ENCODE measurements at regions not wholly inside any gene's neighbourhood (a gene's known extent, or its start where the extent isn't known, plus 50 kb on each side); places are given as distances from the start of the nearest gene placed in this dataset.

DNA sequence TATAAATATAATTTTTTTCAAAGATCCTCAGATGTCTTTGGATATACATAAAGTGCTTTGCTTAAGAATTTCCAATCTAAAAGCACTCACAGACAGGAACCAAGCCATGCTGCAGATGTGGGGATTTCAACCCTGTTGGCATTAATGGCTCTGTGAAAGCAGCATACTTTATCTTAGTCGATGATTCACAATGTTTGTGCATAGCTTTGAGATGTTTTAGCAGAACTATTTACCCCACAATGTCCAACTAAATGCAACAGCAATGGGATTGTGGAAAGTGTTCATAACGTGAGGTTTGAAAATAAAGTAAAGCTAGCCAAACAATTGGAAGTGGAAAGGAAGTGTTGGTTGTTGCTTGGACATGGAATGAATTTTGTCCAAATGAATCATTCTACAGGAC, 371.4 kb downstream of the SOX2 start:
- FAIRE-seq = no peak

DNA sequence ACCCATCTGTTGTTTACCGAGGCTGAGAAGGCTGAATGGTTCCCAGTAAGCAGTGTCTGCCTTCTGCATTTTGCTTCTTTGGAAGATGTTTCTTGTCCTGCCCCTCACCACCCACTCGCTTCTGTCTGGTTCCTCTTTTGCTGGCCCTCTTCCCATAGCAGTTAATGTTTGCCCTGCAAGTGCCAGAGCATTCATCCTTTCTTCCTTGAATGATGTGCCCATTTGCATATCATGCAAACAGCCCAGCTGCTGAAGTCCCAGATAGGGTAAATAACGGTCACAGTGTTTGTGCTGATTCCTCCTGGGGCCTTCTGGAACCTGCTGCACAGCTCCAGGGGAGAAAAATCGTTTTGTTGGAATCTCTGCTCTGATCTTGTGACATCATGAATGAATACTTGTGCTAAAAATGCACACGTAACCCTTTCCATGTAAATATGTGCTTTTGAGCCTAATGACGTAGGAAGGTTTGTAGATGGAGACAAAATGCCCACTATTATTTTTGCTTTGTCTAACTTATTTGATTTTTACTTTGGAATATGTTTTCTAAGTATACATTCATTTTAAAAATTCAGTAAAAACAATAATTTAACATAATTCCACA, 381.0 kb downstream of the SOX2 start:
- no peak for FAIRE-seq

DNA sequence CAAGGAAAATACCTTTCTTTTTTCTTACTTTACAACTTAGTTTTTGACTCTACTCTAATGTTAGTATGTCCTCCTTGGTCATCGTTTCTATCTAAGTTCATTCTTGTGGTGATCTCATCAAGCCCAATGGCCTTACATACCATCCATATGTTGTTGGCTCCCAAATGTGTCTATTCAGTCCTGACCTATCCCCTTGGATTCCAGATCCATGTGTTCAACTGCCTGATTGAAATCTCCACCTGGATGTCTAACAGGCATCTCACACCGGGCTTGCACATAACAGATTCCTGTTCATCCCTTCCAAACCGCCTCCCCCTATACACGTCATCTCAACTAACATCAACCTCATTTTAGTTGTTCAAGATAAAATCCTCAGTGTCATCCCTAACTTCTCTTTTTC, 382.6 kb downstream of the SOX2 start:
- FAIRE-seq = no peak

DNA sequence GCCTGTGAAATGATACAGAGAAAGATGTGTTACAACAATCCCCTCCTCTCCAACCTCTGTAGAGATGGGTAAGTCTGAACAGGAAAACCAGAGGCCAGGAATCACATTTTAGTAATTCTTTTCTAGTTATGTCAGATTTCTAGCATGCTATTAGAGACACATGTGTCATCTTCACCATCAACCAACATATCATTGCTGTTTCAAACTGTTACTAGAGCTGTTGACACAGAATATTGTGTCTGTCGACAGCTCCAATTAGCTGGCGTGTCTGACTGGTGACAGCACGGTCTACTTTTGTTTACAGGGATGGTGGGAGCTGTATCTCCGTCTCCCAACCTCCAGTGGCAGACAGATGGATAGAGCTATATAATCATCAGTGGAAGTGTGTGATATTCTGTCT, 393.2 kb downstream of the SOX2 start:
- FAIRE-seq = no peak

DNA sequence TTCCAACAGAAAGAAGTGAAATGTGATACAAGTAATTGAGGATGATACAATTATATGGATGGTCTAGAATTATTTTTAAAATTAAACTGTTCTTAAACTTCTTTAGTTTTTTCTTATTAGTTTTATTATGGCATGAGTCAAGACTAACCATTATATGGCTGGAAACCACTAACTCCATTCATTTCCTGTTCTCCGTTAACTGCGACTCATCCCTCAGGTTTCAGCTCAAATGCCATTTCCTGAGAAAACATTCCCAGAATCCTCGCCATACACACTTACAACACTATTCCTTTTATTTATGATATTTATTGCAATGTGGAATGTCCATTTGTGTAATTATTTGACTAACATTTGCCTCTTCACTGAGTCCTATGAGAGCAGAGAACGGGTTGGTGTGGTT, 394.1 kb downstream of the SOX2 start:
- FAIRE-seq = no peak

DNA sequence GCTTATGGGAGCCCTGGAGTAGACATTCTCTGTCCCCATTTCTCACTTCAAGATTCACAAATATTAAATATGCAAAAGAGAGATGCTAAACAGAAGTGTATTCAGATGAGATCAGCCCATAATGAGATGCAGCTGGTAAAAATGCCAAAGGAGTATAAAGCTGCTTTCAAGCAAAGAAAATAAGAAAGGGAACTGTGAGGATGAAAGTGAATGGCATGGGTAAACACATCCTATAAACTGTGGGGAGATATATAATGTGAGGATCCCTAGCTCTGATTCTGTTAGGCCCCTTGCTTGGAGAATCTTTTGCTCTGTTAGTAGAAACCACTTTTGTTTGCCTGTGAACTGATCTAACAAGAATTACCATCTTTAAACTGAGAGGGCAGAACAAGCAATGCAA, 396.6 kb downstream of the SOX2 start:
- no peak for FAIRE-seq

DNA sequence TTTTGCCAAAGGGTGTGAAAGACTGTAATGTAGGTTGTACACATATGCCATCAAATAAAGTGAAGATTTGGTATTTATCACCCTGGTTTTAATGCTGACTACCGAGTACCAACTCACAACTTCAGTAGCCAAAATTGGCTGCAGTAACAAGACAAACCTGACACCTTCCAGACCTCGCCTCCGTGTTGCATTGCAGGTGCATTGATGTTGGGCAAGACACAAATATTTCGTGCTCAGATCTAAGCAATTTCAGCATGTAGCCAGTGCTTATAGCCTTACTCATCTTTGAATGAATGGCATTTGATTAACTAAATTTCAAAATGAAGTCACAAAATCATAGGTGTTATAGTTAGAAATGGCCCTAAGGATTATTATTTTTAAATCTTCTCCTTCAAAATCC, 400.2 kb downstream of the SOX2 start:
- FAIRE-seq = no peak

DNA sequence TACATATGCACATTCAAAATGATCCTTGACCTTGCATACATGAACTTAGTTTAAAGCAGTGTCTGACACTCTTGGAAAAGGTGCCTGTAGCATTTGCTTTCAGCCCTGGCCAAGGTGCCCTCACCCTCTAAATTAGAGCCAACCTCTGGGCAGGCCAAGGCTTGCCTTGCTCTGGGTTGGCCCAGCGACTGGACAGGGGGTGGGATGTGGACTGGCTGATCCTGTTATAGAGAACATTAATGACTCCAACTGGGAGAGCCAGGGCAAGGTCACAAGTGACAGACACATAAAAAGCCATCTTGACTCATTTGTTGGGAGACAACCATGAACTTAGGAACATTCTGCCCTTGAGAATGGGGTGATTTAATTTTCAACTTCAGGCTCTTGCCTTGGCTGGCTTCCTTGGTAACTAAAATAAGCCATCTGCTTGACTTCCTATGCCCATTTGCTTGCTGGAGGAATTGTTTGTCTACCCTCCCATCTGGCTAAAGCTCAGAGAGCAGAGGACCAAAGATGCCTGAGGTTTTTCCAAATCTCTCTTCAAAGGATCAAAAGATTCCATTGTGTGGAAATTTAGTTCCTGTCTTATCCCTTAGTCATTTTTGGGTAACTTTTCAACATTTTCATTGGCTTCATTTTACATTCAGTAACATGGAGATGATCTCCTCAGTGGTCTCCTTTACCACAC, 403.7 kb downstream of the SOX2 start:
- no peak for FAIRE-seq

DNA sequence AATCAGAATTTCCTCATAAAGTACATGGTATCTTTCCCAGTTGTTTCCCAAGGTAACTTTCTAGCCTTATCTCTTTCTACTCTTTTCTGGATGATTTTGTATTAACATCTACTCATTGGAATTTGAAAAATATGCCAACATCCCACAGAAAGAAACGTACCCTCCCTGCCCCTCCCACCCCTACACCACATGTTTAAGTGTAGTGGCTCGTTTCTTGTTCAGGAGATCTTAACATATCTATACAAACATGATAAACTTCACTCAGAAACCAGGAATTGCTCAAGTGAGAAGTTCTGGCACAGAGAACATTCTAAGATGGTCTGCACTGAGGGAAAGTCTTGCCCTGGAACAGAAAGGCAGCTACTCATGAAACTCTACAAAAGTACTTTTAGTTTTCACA, 404.7 kb downstream of the SOX2 start:
- no peak for FAIRE-seq

DNA sequence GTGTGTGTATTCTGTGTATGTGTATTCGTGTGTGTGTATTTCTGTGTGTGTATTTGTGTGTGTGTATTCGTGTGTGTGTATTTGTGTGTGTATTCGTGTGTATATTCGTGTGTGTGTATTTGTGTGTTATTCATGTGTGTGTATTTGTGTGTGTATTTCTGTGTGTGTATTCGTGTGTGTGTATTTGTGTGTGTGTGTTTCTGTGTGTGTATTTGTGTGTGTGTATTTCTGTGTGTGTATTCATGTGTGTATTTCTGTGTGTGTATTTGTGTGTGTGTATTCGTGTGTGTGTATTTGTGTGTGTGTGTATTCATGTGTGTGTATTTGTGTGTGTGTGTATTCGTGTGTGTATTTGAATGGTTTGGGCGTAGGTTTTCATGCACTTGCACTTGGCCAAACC, 405.4 kb downstream of the SOX2 start:
- no peak for FAIRE-seq

DNA sequence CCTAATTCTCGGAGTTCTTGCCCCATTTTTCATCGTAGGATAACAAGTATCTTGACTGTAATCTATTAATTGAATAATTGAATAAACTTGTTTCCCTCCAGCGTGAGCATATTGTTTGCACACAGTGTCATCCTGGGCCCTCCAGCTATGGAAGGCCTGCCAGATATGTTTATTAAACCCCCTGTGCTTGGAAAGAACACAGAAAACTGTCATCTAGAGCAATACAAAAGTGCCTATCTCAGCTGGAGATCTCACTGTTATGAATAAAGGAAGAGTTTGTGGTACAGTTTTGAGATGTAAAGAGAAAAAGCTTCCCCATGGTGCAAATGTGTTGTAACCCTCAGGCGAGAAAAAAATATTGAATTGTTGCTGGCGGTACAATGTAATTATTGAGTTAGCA, 405.9 kb downstream of the SOX2 start:
- FAIRE-seq = no peak

DNA sequence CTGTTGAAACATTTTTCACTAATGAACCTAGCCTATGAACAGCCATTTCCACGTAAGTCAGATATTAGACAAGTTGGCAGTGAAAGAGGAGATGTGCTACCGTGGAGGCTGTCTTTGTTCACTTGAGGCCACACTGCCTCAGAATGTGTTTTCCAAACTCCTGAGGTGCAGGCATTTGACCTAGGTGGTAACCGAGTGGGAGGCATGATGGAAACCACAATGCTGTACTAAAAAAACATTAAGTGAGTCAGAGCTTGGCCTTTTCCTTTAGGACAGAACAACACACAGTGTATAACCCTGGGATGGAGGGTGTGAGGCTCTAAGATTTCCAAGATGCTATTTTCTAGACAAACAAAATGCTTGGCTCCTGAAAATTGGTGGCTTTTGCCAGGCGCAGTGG, 406.3 kb downstream of the SOX2 start:
- no peak for FAIRE-seq

DNA sequence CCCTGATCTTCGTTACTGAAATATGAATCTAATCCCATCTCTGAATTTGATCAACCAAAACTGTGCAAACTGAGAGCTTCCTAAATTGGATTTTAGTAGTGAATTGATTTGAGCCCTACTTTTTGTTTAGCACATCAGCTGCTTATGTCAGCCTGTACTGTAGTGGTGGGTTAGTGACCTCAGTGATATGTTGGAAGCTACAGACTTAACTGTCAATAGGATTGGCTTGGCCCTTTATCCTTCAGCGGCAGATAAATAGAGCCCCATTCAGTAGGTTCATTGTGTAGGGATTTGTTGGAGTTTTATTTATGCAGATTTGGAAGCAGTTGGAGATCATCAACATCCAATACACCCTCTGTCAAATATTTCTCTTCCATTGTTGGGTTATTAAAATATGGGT, 409.7 kb downstream of the SOX2 start:
- FAIRE-seq = no peak

DNA sequence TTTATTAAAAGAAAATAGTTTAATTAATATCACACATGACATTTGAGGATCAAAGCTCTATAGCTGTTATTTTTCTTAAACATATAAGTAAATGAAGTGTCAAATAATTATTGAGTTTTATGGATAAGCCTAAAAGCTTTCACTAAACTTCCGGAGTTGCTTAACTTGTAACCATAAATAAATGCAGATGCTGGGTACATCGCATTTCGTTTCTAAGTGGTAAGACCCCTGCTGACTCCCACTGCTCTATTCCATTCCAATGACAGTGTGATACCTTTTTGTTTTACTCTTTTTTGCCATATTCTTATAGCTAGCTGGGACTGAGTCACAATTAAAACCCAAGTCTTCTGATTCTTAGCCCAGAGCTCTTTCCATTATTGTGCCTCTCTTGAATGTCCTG, 411.1 kb downstream of the SOX2 start:
- FAIRE-seq = no peak

DNA sequence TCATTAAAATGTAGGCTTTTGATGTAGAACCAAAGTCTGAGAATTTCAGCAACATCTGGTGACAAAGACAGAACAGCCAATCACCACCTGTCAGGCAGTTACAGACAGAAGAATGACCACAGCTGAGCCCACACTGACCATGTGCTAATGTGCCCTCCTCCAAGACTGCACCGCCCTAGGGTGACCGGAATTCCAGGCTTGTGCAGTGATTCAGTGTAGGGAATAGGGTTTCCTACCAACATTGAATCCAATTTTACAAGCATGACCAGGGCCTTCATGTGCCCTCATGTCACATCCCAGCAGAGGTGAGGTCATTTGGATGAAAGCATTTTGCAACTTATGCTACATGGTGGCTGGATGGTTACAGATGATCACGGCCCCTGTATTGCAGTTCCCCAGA, 412.5 kb downstream of the SOX2 start:
- no peak for FAIRE-seq

DNA sequence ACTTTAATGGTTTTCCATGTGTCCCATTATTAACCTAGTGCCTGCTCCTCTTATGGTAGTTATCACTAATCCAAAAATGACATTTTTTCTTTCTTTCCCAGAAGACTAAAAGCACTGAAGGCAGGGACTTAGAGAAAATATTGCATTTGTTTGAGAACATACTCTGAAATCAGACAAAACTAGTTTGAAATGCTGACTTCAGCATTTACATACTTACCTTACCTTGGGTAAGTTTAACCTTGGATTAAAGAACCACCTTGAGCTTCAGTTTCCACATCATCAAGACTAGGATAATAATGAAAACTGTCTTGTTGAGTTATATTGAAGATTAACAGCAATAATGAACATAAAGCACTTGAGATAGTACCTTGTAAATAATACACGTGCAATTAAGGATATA, 413.0 kb downstream of the SOX2 start:
- no peak for FAIRE-seq

DNA sequence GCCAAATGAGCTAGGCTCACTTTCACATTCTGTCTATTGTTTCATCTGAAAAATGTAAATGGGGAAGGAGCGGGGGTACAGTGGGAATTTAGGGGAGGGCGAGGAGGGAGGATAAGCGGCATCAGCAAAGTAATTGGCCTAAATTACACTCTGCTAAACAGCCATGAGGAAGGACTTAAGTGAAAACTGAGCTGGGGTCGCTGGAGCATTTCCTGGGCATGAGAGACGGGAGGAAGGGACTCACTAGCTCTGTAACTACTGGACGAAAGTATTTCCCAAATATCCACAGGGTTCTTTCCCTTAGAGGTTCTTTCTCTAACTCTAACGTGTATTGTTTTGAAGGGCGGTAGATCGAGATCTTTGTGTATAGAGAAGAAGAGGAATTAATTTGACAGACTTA, 418.0 kb downstream of the SOX2 start:
- no peak for FAIRE-seq

DNA sequence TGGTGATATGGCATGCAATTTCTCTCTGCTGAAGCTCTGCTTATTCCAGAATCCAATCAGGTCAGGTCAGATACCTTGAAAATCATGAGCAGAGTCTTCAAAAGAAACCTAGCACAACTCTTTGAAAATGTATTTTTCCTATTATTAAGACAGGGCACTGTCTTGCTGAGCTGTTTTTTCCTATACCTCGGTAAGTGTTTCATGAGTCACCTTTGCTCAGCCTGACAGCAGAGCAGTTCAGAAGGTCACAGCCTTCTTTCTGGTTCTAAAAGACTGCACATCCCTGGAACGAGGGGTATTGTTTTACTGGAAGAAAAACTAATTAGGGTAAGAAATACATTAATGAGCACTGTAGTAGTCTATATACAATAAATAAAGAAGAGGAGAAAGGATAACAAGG, 422.0 kb downstream of the SOX2 start:
- FAIRE-seq = no peak

DNA sequence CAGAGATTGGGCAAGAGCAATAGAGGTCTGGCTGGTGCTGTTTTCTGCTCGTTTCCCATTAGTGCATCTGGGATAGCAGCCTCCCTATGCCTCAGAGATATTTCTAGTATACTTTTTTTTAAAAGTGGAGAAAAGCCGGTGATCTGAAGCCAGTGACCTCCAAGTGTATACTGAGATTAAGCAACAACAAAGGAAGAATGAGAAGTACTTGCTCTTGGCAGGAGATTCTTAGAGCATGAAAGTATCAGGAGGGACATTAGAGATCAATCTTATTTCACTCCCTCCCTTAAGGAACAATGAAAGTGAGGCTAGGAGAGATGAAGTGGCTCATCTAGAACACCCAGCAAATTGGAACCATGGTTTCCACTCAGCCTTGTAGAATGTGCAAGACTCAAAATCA, 423.3 kb downstream of the SOX2 start:
- FAIRE-seq = no peak

DNA sequence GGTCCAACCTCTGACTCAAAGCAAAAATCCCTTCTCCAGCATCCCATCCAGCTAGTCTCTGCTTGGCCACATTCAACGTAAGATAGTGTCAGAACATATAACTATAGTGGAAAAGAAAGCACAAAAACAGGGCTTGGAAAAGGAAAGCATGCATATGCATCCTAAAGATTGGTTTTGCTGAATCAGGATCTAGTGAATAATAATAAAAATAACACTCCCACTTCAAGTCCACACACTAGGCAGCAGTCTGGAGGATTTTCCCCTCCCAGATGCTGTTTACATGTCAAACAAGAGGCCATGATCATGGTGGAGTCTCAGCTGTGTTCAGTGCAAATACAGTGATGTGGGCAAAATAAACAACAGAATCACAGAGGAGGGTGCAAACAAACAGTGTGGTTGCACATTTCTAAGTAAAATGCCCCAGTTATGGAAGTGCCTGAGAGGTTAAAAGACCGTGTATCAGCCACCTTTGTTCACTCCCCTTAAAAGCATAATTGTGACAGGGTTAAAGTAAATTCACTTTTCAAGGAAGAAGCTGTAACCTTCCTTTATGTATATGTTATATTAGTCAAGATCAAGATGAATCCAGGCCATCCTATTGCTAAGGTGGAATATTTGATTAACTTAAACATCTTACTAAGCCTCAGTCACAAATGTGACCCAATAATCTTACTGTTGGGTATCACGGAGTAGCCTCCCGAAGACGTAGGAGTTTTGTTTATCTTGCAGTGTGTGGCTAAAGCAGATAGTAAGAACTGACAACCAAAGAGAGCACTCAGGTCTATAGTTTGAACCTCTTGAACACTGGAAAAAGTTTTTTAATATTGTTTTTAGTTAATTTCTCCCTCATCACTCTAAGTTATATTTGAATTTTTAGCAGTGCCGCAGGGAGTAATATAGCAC, 424.5 kb downstream of the SOX2 start:
- FAIRE-seq = no peak

DNA sequence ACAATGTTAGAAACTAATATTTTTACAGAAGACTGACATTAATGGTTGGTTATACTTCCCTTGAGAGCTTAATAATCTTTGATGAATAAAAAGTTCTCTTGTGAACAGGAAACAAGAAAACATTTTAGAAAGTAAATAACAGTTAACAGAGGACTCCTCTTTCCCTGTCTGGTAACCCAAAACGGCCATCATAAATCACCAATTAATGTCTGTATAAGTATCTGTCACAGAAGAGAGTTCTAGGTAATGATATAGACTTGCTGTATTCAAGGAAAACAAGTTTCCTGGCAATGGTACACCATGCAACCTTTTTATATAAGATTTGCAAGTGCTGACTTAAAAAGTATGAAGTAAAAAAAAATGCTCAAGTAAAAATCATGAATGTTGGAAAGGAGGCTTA, 426.7 kb downstream of the SOX2 start:
- FAIRE-seq = no peak

DNA sequence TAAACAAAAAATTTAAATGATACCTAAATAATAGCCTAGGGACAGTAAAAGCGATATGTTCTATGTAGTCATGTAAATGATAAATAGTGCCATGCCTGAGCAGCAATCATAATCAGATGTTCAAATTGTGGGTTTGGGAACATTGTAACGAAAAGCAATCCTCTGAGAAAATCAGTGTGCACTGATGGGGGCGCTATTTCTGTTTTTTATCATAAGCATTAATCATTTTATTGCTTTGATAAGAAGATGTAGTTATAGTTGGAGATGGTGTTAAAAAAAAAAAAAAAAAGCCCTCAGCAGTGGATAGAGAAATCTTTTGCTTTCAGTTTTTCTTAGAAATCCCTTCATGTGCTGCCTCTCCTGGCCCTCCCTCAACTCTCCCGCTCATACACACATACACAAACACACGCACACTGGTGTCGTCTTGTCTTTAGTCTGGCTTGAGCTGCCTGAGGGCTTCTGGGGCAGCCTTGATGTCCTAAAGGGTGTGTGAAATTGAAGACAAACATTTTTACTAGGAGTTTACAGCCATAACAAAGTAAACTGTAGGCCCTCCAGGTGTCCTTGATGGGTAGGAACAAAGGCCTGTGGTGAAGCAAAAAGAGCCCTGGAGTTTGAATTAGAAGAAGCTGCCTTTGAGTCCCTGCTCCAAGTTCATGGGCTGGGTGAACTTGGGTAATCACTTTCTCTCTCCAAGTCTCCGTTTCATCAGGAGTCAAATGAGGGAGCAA, 428.1 kb downstream of the SOX2 start:
- FAIRE-seq = no peak

DNA sequence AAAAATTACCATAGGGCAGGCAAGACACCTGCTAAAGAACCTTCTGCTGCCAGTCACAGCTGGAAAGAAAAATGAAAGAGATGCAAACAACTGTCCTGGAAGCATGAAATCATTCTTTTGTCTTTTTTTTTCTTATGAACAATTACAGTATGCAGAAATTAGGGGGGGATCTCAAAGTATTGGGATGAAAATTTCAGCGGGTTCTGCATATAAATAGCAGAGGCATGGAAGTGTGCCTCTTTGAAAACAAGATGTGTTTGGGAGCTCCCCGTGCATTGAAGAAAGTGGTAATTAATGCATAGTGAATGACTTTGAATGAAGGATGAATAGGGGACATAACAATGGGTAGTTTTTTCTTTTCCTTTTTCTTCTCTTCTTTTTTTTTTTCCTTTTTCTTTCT, 431.2 kb downstream of the SOX2 start:
- no peak for FAIRE-seq

DNA sequence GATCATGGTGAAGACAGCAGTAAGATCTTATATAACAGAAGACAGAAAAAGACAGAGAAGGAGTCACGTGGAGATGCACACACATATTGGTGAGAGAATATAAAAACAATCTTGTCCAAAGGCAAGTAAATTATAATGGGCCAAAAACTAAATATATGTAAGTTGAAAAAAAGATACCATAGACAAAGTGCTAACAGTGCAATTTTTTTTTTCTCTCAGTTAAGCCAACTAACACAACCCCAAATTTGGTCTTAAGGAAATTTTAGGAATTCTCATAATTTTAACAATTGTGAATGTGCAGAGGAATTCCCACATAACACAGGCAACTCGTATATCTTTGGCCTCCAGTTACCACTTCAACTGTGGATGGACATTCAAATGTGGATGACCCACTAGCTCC, 432.2 kb downstream of the SOX2 start:
- FAIRE-seq = no peak

Measured in G401.6 (cell line).